Fibroblast of lung (primary cell): ENCODE measurements at regions not wholly inside any gene's neighbourhood (a gene's known extent, or its start where the extent isn't known, plus 50 kb on each side); places are given as distances from the start of the nearest gene placed in this dataset.

ENCODE experiments used
- DNase-seq, 2 donors: peaks; one replicate each; pipeline versions ENCODE4 v3.0.0 to v3.0.0-alpha.2; 2010; ENCODE audit warnings: low read depth in 2 of 2
- H2AFZ ChIP-seq: 2 replicates; pipeline ENCODE4 v1.5.1; 2012; ENCODE audit warnings: low read length, control low read depth, inconsistent platforms
- H3K27ac ChIP-seq: 2 replicates; pipeline ENCODE4 v1.5.1; 2011; ENCODE audit warnings: low read length, control low read depth; ENCODE audit not compliant: insufficient read depth
- H3K27me3 ChIP-seq: 2 replicates; pipeline ENCODE4 v1.5.1; 2011; ENCODE audit warnings: mild to moderate bottlenecking, low read length; ENCODE audit not compliant: control insufficient read depth, insufficient read depth
- H3K36me3 ChIP-seq: 2 replicates; pipeline ENCODE4 v1.5.1; 2011; ENCODE audit warnings: low read length; ENCODE audit not compliant: control insufficient read depth, insufficient read depth
- H3K4me1 ChIP-seq: 2 replicates; pipeline ENCODE4 v1.5.1; 2011; ENCODE audit warnings: low read length; ENCODE audit not compliant: control insufficient read depth, insufficient read depth; ENCODE audit errors: extremely low read depth
- H3K4me2 ChIP-seq: 2 replicates; pipeline ENCODE4 v1.5.1; 2011; ENCODE audit warnings: low read length, control low read depth; ENCODE audit not compliant: insufficient read depth; ENCODE audit errors: extremely low read depth
- H3K4me3 ChIP-seq, 4 experiments: fragments of 200-600 bp in 1 of 4; sonication (generic) in 1 of 4; replicated peaks in 1 of 4; 2 replicates each; pipeline ENCODE4 v1.5.1; 2011 to 2016; ENCODE audit warnings: low read length in 4 of 4, low read depth in 3 of 4, mild to moderate bottlenecking in 3 of 4, control low read depth in 2 of 4, inconsistent platforms in 1 of 4, mixed read lengths in 1 of 4; ENCODE audit not compliant: insufficient read depth in 1 of 4; ENCODE audit errors: control extremely low read depth in 1 of 4
- H3K79me2 ChIP-seq: 2 replicates; pipeline ENCODE4 v1.5.1; 2012; ENCODE audit warnings: mild to moderate bottlenecking, low read length, inconsistent platforms; ENCODE audit not compliant: control insufficient read depth, insufficient read depth
- H3K9ac ChIP-seq: 2 replicates; pipeline ENCODE4 v1.5.1; 2011; ENCODE audit warnings: mild to moderate bottlenecking, low read length, control low read depth; ENCODE audit not compliant: insufficient read depth
- H3K9me3 ChIP-seq: 2 replicates; pipeline ENCODE4 v1.5.1; 2012; ENCODE audit warnings: low read depth, low read length; ENCODE audit not compliant: control insufficient read depth, insufficient read depth
- H4K20me1 ChIP-seq: 2 replicates; pipeline ENCODE4 v1.5.1; 2011; ENCODE audit warnings: low read length; ENCODE audit not compliant: control insufficient read depth, insufficient read depth; ENCODE audit errors: extremely low read depth
- EZH2 ChIP-seq: IDR thresholded peaks from 2 replicates; pipeline ENCODE4 v1.5.1; 2012; ENCODE audit warnings: low read length, control low read depth, mild to moderate bottlenecking; ENCODE audit errors: missing control alignments
- TF ChIP-seq, protein P1 (sequence below), 2 donors: IDR thresholded peaks in 1 of 2; conservative IDR thresholded peaks in 1 of 2; 1 replicate in 1 of 2; 2 replicates in 1 of 2; pipeline ENCODE4 v1.5.1; 2011 to 2012; ENCODE audit warnings: low read length in 2 of 2, control low read depth in 1 of 2, inconsistent platforms in 1 of 2, low read depth in 1 of 2, mild to moderate bottlenecking in 1 of 2

DNA sequence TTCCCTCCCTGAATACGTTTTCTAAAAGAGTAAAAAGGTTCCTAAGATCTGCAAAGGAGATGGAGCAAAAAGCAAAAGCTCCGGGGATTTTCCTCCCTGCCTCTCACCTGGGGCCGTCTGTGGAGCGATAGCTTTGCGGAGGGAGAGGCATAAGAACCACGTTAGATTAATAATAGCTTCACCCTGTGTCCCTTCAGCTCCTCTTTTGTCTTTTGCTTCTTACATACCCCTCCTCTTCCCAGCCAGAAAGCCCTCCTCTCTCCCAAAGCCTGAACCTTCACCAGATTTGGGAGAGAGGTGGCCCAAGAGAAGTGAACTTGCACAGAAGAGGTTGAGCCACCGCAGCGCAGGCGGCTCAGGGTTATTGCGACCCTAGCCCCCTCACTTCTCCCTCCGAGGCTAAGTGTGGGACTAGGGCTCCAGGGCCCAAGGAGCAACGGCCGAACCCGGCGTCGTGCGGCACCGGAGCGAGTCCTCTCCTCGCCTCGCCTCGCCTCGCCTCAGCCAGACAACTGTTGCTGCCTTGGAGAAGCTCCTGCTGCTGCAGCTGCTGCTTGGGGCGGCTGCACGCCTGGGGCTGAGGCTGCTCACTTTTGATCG lies 97.6 kb upstream of the HSD17B12 start:
- Histone ChIP-seq H3K9ac (no peak overlapping the region), H3K9me3 (no peaks in the 10 kb centered on the region), H3K79me2 (no peaks in the 10 kb centered on the region), H4K20me1 (no peaks in the 10 kb centered on the region), H3K4me1 (no peaks in the 10 kb centered on the region), H3K27ac (no peak overlapping the region), H3K4me3 (no peak overlapping the region), H3K4me2 (no peak overlapping the region), H3K36me3 (no peaks in the 10 kb centered on the region), H3K27me3 (peaks cover 57% of the 10 kb centered on the region), H2AFZ (no peak overlapping the region)
- no peak for DNase-seq
- TF ChIP-seq, protein P1, sequence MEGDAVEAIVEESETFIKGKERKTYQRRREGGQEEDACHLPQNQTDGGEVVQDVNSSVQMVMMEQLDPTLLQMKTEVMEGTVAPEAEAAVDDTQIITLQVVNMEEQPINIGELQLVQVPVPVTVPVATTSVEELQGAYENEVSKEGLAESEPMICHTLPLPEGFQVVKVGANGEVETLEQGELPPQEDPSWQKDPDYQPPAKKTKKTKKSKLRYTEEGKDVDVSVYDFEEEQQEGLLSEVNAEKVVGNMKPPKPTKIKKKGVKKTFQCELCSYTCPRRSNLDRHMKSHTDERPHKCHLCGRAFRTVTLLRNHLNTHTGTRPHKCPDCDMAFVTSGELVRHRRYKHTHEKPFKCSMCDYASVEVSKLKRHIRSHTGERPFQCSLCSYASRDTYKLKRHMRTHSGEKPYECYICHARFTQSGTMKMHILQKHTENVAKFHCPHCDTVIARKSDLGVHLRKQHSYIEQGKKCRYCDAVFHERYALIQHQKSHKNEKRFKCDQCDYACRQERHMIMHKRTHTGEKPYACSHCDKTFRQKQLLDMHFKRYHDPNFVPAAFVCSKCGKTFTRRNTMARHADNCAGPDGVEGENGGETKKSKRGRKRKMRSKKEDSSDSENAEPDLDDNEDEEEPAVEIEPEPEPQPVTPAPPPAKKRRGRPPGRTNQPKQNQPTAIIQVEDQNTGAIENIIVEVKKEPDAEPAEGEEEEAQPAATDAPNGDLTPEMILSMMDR (conservative IDR thresholded peaks at IDR 0.05 in 1 of 2, IDR thresholded peaks at IDR 0.05 in 1 of 2; ENCODE audit: low read depth in 1 of 2, low read length in 2 of 2), result no peak
- no peak for TF ChIP-seq EZH2

DNA sequence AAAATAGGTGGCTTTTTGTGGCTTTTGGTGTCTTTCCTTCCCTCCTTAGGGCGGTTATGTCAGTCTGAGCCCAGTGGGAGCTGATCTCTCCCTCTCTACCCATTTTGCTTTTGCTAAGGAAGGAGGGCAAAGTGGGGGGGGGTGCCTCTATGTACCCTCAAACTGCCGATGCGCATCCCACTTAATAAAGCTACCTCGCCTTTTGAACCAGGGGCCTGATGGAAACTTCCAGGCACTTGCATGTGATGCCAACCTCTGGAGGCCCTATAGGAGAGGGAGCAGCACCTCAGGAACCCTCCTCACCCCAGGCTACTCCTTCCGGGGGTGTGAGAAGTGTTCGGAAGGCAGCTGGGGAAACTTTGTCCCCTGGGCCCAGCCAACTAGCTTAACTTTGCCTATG lies 97.0 kb upstream of the HSD17B12 start:
- no peaks in the 10 kb centered on the region for H3K79me2 ChIP-seq
- no peak for DNase-seq
- no peak overlapping the region for H3K4me3 ChIP-seq

DNA sequence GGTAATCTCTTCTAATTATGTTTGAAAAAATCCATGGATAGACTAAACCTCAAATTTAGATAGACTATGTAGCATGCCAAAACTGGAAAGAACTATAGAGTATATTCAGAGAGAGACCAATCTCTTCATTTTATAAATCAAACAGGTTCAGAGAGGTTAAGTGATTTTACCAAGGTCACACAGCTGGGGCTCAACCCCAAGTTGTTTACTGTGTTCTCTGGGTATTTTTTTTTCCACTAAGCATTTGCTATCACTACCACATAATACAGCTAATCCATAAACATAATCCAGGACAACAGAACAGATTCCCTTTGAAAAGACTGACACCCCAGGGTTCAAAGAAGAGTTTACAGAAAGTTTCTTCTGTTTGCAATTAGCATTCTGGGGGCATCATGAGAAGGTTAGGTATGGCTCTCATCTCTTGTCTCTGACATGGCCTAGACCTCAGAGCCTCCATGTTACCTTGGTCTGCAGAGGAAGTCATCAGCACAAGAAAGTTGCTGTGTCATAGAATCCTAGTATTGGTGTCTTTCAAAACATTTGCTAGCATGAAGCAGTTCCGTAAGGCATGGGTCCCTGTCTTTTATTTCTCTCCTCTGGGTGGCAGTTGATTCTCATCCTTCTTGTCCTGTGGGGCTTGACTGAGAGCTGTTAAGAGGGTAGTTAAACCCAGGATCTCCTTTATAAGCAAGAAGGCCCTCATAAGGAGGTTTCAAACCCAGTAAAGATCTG lies 94.5 kb upstream of the HSD17B12 start:
- TF ChIP-seq, protein P1 (conservative IDR thresholded peaks at IDR 0.05 in 1 of 2, IDR thresholded peaks at IDR 0.05 in 1 of 2; ENCODE audit: low read depth in 1 of 2, low read length in 2 of 2), result no peak
- Histone ChIP-seq H3K4me1 (no peaks in the 10 kb centered on the region), H3K9ac (no peak overlapping the region), H3K36me3 (no peaks in the 10 kb centered on the region), H3K4me3 (no peak overlapping the region), H3K4me2 (no peak overlapping the region), H3K9me3 (no peaks in the 10 kb centered on the region), H3K79me2 (no peaks in the 10 kb centered on the region), H3K27me3 (peaks cover 42% of the 10 kb centered on the region), H2AFZ (no peak overlapping the region), H4K20me1 (no peaks in the 10 kb centered on the region), H3K27ac (no peak overlapping the region)
- DNase-seq, result no peak

More for the DNA sequence above, 97.0 kb upstream of the HSD17B12 start:
- Histone ChIP-seq H3K9me3 (no peaks in the 10 kb centered on the region), H3K9ac (no peak overlapping the region), H3K27me3 (peaks cover 52% of the 10 kb centered on the region), H3K27ac (no peak overlapping the region), H3K36me3 (no peaks in the 10 kb centered on the region), H3K4me2 (no peak overlapping the region), H2AFZ (no peak overlapping the region), H4K20me1 (no peaks in the 10 kb centered on the region), H3K4me1 (no peaks in the 10 kb centered on the region)
- no peak for TF ChIP-seq EZH2
- TF ChIP-seq, protein P1 (conservative IDR thresholded peaks at IDR 0.05 in 1 of 2, IDR thresholded peaks at IDR 0.05 in 1 of 2; ENCODE audit: low read depth in 1 of 2, low read length in 2 of 2), result no peak
